Activated CD4-positive, alpha-beta T cell treated with anti-CD3 and anti-CD28 coated beads, Interleukin-2, amount 10 ng/mL, durations not matched to agents 24 days and 14 days (primary cell): ENCODE measurements at regions not wholly inside any gene's neighbourhood (a gene's known extent, or its start where the extent isn't known, plus 50 kb on each side); places are given as distances from the start of the nearest gene placed in this dataset.
"Not testable (repeated sequence)": the region's sequence is repeated elsewhere in the genome, so short reads cannot be mapped to it uniquely, and the experiment has no call there.

Experiments used
- DNase-seq: peaks from one replicate; pipeline ENCODE4 v3.0.0; 2022
- H3K27ac Mint-ChIP-seq: one replicate; pipeline ENCODE4 v1.8.0; 2022; ENCODE audit warnings: mild to moderate bottlenecking, mixed read lengths
- H3K27me3 Mint-ChIP-seq: one replicate; pipeline ENCODE4 v1.8.0; 2022; ENCODE audit warnings: mixed read lengths
- H3K36me3 Mint-ChIP-seq: one replicate; pipeline ENCODE4 v1.8.0; 2022; ENCODE audit warnings: low read depth, mild to moderate bottlenecking, mixed read lengths
- H3K4me1 Mint-ChIP-seq: one replicate; pipeline ENCODE4 v1.8.0; 2021; ENCODE audit warnings: mixed read lengths
- H3K4me3 Mint-ChIP-seq: one replicate; pipeline ENCODE4 v1.8.0; 2022; ENCODE audit warnings: mild to moderate bottlenecking, moderate library complexity, mixed read lengths
- H3K9me3 Mint-ChIP-seq: one replicate; pipeline ENCODE4 v1.8.0; 2021; ENCODE audit warnings: mixed read lengths
- intact Hi-C: fragments of 100-400 bp; cut with micrococcal nuclease; formaldehyde crosslinking; loops from one replicate; pipeline ENCODE4 v1.15.1; 2023

GRCh38 chr18:22513721-22514481, 96.2 kb upstream of the CTAGE1 start:
- Mint-ChIP-seq H3K27ac (no peak overlapping the region), H3K27me3 (no peaks in the 10 kb centered on the region), H3K4me1 (no peaks in the 10 kb centered on the region), H3K36me3 (no peaks in the 10 kb centered on the region), H3K9me3 (no peaks in the 10 kb centered on the region), H3K4me3 (no peak overlapping the region)
- intact Hi-C loops: no loop called here
- no peak for DNase-seq

GRCh38 chr18:22514655-22515054, 96.9 kb upstream of the CTAGE1 start:
- no peak overlapping the region for H3K4me3 Mint-ChIP-seq
- H3K27me3 Mint-ChIP-seq: no peaks in the 10 kb centered on the region

GRCh38 chr18:22515250-22515649, 97.5 kb upstream of the CTAGE1 start:
- Mint-ChIP-seq H3K4me1 (no peaks in the 10 kb centered on the region), H3K9me3 (no peaks in the 10 kb centered on the region), H3K36me3 (no peaks in the 10 kb centered on the region), H3K27ac (no peak overlapping the region), H3K27me3 (no peaks in the 10 kb centered on the region), H3K4me3 (no peak overlapping the region)
- no peak for DNase-seq
- intact Hi-C loops: no loop called here

More at GRCh38 chr18:22514655-22515054, 96.9 kb upstream of the CTAGE1 start:
- no peaks in the 10 kb centered on the region for H3K9me3 Mint-ChIP-seq
- no peaks in the 10 kb centered on the region for H3K4me1 Mint-ChIP-seq
- no peak for DNase-seq
- H3K27ac Mint-ChIP-seq: no peak overlapping the region
- H3K36me3 Mint-ChIP-seq: no peaks in the 10 kb centered on the region
- intact Hi-C loops: no loop called here

DNA sequence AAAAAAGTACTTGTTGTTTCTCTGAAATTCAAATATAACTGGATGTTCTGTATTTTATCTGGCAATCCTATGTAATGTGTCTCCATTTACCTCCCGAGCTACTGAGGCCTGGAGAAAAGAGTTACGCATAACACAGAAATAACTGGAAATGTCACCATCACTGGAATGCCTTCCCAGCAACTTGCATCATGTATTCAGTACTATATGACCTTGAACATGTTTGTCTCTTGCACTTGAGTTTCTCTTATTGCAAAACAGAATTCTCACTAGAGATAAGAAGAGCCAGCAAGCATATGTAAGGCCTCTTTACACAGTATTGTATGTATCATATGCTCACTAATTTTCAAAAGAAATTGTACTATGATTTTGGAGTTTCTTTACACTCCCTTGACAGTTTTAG, 99.6 kb upstream of the CTAGE1 start:
- Mint-ChIP-seq H3K27ac (no peak overlapping the region), H3K4me3 (no peak overlapping the region), H3K4me1 (no peaks in the 10 kb centered on the region), H3K9me3 (no peaks in the 10 kb centered on the region), H3K27me3 (no peaks in the 10 kb centered on the region), H3K36me3 (no peaks in the 10 kb centered on the region)
- intact Hi-C loops: no loop called here
- no peak for DNase-seq

GRCh38 chr18:22521026-22521707, 103.5 kb upstream of the CTAGE1 start:
- Mint-ChIP-seq H3K9me3 (no peaks in the 10 kb centered on the region), H3K27me3 (no peaks in the 10 kb centered on the region), H3K36me3 (no peaks in the 10 kb centered on the region), H3K27ac (no peak overlapping the region), H3K4me1 (no peaks in the 10 kb centered on the region), H3K4me3 (no peak overlapping the region)
- intact Hi-C loops: no loop called here
- no peak for DNase-seq

- Mint-ChIP-seq H3K9me3 (no peaks in the 10 kb centered on the region), H3K27me3 (no peaks in the 10 kb centered on the region), H3K27ac (no peak overlapping the region), H3K4me3 (no peak overlapping the region), H3K36me3 (no peaks in the 10 kb centered on the region), H3K4me1 (no peaks in the 10 kb centered on the region)
- DNase-seq: no peak
- intact Hi-C loops: no loop called here
Observed at GRCh38 chr18:22523481-22523880, 105.8 kb upstream of the CTAGE1 start.

DNA sequence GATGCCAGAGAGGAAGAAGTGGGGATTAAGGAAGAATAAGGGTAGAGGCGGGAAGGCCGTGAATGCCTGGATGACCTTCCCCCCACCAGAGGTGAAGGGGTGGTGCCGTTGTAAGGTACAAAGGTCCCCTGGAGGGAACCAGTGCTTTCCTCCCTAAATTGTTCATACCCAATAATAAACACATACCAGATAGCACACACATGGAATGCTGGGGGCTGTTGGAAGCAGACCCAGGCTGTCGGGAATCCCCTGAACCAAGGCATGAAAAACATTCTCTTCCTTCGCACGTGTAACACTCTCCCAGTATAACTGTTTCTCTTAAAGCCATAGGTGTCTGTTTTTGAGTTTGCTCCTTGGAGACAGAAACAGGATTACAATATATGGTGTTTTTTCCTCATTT, 107.1 kb upstream of the CTAGE1 start:
- Mint-ChIP-seq H3K4me1 (no peaks in the 10 kb centered on the region), H3K9me3 (no peaks in the 10 kb centered on the region), H3K4me3 (no peak overlapping the region), H3K27me3 (no peaks in the 10 kb centered on the region), H3K36me3 (no peaks in the 10 kb centered on the region), H3K27ac (no peak overlapping the region)
- intact Hi-C loops: no loop called here
- no peak for DNase-seq

GRCh38 chr18:22525313-22525712, 107.6 kb upstream of the CTAGE1 start:
- Mint-ChIP-seq H3K4me1 (no peaks in the 10 kb centered on the region), H3K36me3 (no peaks in the 10 kb centered on the region), H3K27ac (no peak overlapping the region), H3K9me3 (no peaks in the 10 kb centered on the region), H3K4me3 (no peak overlapping the region), H3K27me3 (no peaks in the 10 kb centered on the region)
- intact Hi-C loops: no loop called here
- no peak for DNase-seq

DNA sequence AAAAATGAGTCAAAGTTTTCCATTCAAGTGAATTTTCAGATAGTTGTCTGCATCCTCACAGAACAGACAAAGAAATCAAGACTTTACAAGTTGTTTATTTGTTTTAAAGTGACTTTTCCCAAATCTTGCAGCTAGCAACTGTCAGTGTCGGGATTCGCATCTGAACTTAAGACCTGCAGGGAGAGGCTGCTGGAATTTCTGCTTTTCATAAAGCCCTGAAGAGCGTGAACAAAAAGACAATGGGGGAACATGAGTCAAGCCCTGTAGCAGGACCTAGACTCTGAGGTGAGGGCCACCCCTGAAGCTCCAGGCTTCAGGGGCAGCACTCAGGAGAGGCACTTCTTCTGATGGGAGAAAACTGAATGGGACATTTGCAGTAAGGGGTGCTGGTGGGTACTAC, 108.2 kb upstream of the CTAGE1 start:
- no peak overlapping the region for H3K4me3 Mint-ChIP-seq
- H3K36me3 Mint-ChIP-seq: no peaks in the 10 kb centered on the region
- no peaks in the 10 kb centered on the region for H3K4me1 Mint-ChIP-seq
- no peak for DNase-seq
- H3K27ac Mint-ChIP-seq: no peak overlapping the region
- H3K9me3 Mint-ChIP-seq: no peaks in the 10 kb centered on the region
- no peaks in the 10 kb centered on the region for H3K27me3 Mint-ChIP-seq
- intact Hi-C loops: no loop called here

- no peak overlapping the region for H3K27ac Mint-ChIP-seq
- H3K4me3 Mint-ChIP-seq: no peak overlapping the region
- H3K27me3 Mint-ChIP-seq: no peaks in the 10 kb centered on the region
- intact Hi-C loops: no loop called here
- H3K4me1 Mint-ChIP-seq: no peaks in the 10 kb centered on the region
- H3K36me3 Mint-ChIP-seq: no peaks in the 10 kb centered on the region
- H3K9me3 Mint-ChIP-seq: no peaks in the 10 kb centered on the region
- DNase-seq: no peak
Observed at GRCh38 chr18:22528291-22528690, 110.6 kb upstream of the CTAGE1 start.

DNA sequence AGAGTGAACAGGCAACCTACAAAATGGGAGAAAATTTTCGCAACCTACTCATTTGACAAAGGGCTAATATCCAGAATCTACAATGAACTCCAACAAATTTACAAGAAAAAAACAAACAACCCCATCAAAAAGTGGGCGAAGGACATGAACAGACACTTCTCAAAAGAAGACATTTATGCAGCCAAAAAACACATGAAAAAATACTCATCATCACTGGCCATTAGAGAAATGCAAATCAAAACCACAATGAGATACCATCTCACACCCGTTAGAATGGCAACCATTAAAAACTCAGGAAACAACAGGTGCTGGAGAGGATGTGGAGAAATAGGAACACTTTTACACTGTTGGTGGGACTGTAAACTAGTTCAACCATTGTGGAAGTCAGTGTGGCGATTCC, 117.0 kb upstream of the CTAGE1 start:
- H3K27ac Mint-ChIP-seq, H3K36me3 Mint-ChIP-seq, H3K4me1 Mint-ChIP-seq, DNase-seq, H3K27me3 Mint-ChIP-seq, intact Hi-C loops, H3K9me3 Mint-ChIP-seq, H3K4me3 Mint-ChIP-seq: not testable (repeated sequence)

DNA sequence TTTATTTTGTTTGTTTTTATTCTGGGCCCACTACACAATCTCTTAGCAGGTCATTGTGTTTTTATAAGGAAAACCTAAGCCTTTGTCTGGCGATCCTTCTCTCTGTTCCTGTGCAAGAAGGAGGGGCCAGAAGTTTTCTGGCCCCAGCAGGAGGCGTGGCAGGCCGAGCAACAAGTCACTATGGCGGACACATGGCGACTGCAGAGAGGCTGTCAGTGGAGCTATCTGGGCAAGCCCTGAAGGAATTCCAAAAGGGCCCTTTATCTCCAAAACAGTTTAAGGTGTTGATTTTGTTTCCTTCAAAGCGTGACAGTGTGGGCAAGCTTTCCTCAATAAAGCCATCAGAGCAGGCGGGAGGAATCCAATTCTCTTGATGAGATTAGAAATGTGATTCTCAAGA, 118.8 kb upstream of the CTAGE1 start:
- H3K27ac Mint-ChIP-seq: no peak overlapping the region
- no peaks in the 10 kb centered on the region for H3K4me1 Mint-ChIP-seq

DNA sequence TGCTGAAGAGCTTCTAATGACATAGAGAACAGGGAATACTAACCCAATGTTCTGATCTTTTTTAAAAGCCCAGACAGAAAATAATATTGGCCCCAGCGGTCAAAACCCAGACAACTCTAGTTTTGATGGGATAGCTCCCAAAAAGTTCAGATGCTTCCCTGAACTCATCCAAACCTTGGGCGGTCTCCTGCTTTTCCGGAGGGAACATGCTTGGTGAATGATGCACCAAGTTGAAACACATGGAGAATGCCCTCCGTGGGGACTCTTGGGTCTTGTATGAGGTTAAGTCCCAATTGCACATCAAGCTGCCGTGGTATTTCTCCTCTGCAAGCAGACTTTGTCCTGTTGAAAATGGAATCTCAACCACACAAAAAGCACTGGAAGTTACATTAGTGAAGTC, 120.7 kb upstream of the CTAGE1 start:
- H3K27ac Mint-ChIP-seq: no peak overlapping the region
- no peaks in the 10 kb centered on the region for H3K27me3 Mint-ChIP-seq
- H3K36me3 Mint-ChIP-seq: no peaks in the 10 kb centered on the region
- intact Hi-C loops: no loop called here
- no peak for DNase-seq
- H3K4me3 Mint-ChIP-seq: no peak overlapping the region
- H3K9me3 Mint-ChIP-seq: no peaks in the 10 kb centered on the region
- no peaks in the 10 kb centered on the region for H3K4me1 Mint-ChIP-seq

More for the DNA sequence above, 118.8 kb upstream of the CTAGE1 start:
- no peak for DNase-seq
- Mint-ChIP-seq H3K27me3 (no peaks in the 10 kb centered on the region), H3K36me3 (no peaks in the 10 kb centered on the region), H3K4me3 (no peak overlapping the region), H3K9me3 (no peaks in the 10 kb centered on the region)
- intact Hi-C loops: no loop called here

DNA sequence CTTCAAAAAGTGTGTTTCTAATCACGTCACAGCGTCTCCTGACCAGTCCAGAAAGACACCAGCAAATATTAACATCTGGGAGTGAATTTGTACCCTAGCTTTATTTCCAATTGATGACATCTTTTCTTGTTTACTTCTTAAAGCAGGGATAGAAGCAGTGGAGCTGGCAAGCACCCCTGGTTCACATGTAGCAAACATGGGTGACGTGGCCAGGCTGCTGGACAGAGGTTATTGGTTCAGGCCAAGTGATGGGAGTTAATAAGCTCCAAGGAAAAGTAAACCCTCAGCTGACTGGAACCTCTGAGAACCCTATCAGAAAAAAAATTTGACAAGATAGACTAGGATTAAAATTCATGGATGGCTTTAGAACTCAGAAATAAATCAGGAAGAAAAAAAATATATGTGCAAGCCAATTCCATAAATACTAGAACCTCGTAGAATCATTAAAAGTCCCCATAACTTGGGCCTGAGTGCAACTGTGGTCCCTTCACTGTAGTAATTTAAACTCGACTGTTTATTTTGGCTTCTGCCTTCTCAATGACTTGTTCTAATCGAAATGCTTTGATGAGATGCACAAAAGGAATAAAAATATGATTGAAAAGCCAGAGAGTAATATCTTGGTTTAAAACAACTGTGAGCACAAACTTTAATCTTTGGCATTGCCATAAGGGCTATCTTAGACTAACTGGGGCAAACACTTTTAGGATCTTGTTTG, 121.5 kb upstream of the CTAGE1 start:
- Mint-ChIP-seq H3K36me3 (no peaks in the 10 kb centered on the region), H3K9me3 (no peaks in the 10 kb centered on the region), H3K4me1 (no peaks in the 10 kb centered on the region), H3K4me3 (no peak overlapping the region), H3K27ac (no peak overlapping the region), H3K27me3 (no peaks in the 10 kb centered on the region)
- intact Hi-C loops: no loop called here
- DNase-seq: no peak
